Activated T-helper 17 cell treated with anti-CD3 and anti-CD28 coated beads, Interleukin-2, amount 50 U/mL, for 72 hours (primary cell): ENCODE measurements at regions not wholly inside any gene's neighbourhood (a gene's known extent, or its start where the extent isn't known, plus 50 kb on each side); places are given as distances from the start of the nearest gene placed in this dataset.
"Not testable (repeated sequence)": the region's sequence is repeated elsewhere in the genome, so short reads cannot be mapped to it uniquely, and the experiment has no call there.

Experiments
- ATAC-seq: fragments of 150-1000 bp; cut with Tn5 transposase; replicated peaks from 2 replicates; pipeline ENCODE4 v1.10.0; 2021; ENCODE audit warnings: mild to moderate bottlenecking, moderate library complexity
- H3K27ac Mint-ChIP-seq: one replicate; pipeline ENCODE4 v1.8.0; 2022; ENCODE audit warnings: mixed read lengths
- H3K27me3 Mint-ChIP-seq: one replicate; pipeline ENCODE4 v1.8.0; 2022; ENCODE audit warnings: mixed read lengths
- H3K36me3 Mint-ChIP-seq: one replicate; pipeline ENCODE4 v1.8.0; 2022; ENCODE audit warnings: low read depth, mild to moderate bottlenecking, mixed read lengths
- H3K4me1 Mint-ChIP-seq: one replicate; pipeline ENCODE4 v1.8.0; 2022; ENCODE audit warnings: mixed read lengths
- H3K4me3 Mint-ChIP-seq: one replicate; pipeline ENCODE4 v1.8.0; 2022; ENCODE audit warnings: mild to moderate bottlenecking, mixed read lengths
- H3K9me3 Mint-ChIP-seq: one replicate; pipeline ENCODE4 v1.8.0; 2022; ENCODE audit warnings: mixed read lengths

- Mint-ChIP-seq H3K27me3 (no peaks in the 10 kb centered on the region), H3K4me1 (no peaks in the 10 kb centered on the region), H3K4me3 (no peak overlapping the region), H3K9me3 (no peaks in the 10 kb centered on the region), H3K27ac (no peak overlapping the region), H3K36me3 (no peaks in the 10 kb centered on the region)
- no peak for ATAC-seq
Observed at GRCh38 chr2:225814554-225814953, 415.0 kb downstream of the NYAP2 start.

- ATAC-seq: no peak
- H3K27me3 Mint-ChIP-seq: no peaks in the 10 kb centered on the region
- H3K36me3 Mint-ChIP-seq: no peaks in the 10 kb centered on the region
- H3K4me1 Mint-ChIP-seq: no peaks in the 10 kb centered on the region
- H3K27ac Mint-ChIP-seq: no peak overlapping the region
- no peaks in the 10 kb centered on the region for H3K9me3 Mint-ChIP-seq
- H3K4me3 Mint-ChIP-seq: no peak overlapping the region
Observed at GRCh38 chr2:225806105-225806504, 406.6 kb downstream of the NYAP2 start.

GRCh38 chr2:225802076-225802475, 402.6 kb downstream of the NYAP2 start:
- ATAC-seq, H3K4me1 Mint-ChIP-seq, H3K27ac Mint-ChIP-seq, H3K27me3 Mint-ChIP-seq, H3K4me3 Mint-ChIP-seq, H3K36me3 Mint-ChIP-seq, H3K9me3 Mint-ChIP-seq: not testable (repeated sequence)

GRCh38 chr2:225797394-225797793, 397.9 kb downstream of the NYAP2 start:
- H3K36me3 Mint-ChIP-seq: no peaks in the 10 kb centered on the region
- no peak overlapping the region for H3K4me3 Mint-ChIP-seq
- no peaks in the 10 kb centered on the region for H3K9me3 Mint-ChIP-seq
- H3K27me3 Mint-ChIP-seq: peaks cover 11% of the 10 kb centered on the region
- no peak for ATAC-seq
- no peak overlapping the region for H3K27ac Mint-ChIP-seq
- H3K4me1 Mint-ChIP-seq: no peaks in the 10 kb centered on the region

- Mint-ChIP-seq H3K27ac (no peak overlapping the region), H3K27me3 (peaks cover 11% of the 10 kb centered on the region), H3K36me3 (no peaks in the 10 kb centered on the region), H3K4me1 (no peaks in the 10 kb centered on the region), H3K9me3 (no peaks in the 10 kb centered on the region), H3K4me3 (no peak overlapping the region)
- no peak for ATAC-seq
Observed at GRCh38 chr2:225794652-225795400, 395.3 kb downstream of the NYAP2 start.

GRCh38 chr2:225793736-225794550, 394.4 kb downstream of the NYAP2 start:
- H3K9me3 Mint-ChIP-seq: no peaks in the 10 kb centered on the region
- no peaks in the 10 kb centered on the region for H3K4me1 Mint-ChIP-seq
- H3K27ac Mint-ChIP-seq: no peak overlapping the region
- H3K36me3 Mint-ChIP-seq: no peaks in the 10 kb centered on the region
- H3K4me3 Mint-ChIP-seq: no peak overlapping the region
- H3K27me3 Mint-ChIP-seq: peaks cover 7% of the 10 kb centered on the region
- no peak for ATAC-seq

- no peak overlapping the region for H3K27ac Mint-ChIP-seq
- peaks cover 10% of the 10 kb centered on the region for H3K27me3 Mint-ChIP-seq
- no peaks in the 10 kb centered on the region for H3K9me3 Mint-ChIP-seq
- H3K36me3 Mint-ChIP-seq: no peaks in the 10 kb centered on the region
- no peak overlapping the region for H3K4me3 Mint-ChIP-seq
- ATAC-seq: no peak
- no peaks in the 10 kb centered on the region for H3K4me1 Mint-ChIP-seq
Observed at GRCh38 chr2:225788571-225789094, 389.1 kb downstream of the NYAP2 start.

GRCh38 chr2:225787497-225787896, 388.0 kb downstream of the NYAP2 start:
- H3K36me3 Mint-ChIP-seq: no peaks in the 10 kb centered on the region
- H3K27ac Mint-ChIP-seq: no peak overlapping the region
- no peaks in the 10 kb centered on the region for H3K9me3 Mint-ChIP-seq
- H3K4me3 Mint-ChIP-seq: no peak overlapping the region
- H3K4me1 Mint-ChIP-seq: no peaks in the 10 kb centered on the region
- peaks cover 10% of the 10 kb centered on the region for H3K27me3 Mint-ChIP-seq
- no peak for ATAC-seq

- H3K9me3 Mint-ChIP-seq: no peaks in the 10 kb centered on the region
- no peaks in the 10 kb centered on the region for H3K36me3 Mint-ChIP-seq
- H3K4me1 Mint-ChIP-seq: no peaks in the 10 kb centered on the region
- H3K27me3 Mint-ChIP-seq: peaks cover 6% of the 10 kb centered on the region
- no peak overlapping the region for H3K4me3 Mint-ChIP-seq
- no peak overlapping the region for H3K27ac Mint-ChIP-seq
- ATAC-seq: no peak
Observed at GRCh38 chr2:225781991-225782390, 382.5 kb downstream of the NYAP2 start.

GRCh38 chr2:225781145-225781544, 381.6 kb downstream of the NYAP2 start:
- no peak for ATAC-seq
- Mint-ChIP-seq H3K27me3 (peaks cover 6% of the 10 kb centered on the region), H3K4me1 (no peaks in the 10 kb centered on the region), H3K9me3 (no peaks in the 10 kb centered on the region), H3K36me3 (no peaks in the 10 kb centered on the region), H3K27ac (no peak overlapping the region), H3K4me3 (no peak overlapping the region)

GRCh38 chr2:225779829-225780228, 380.3 kb downstream of the NYAP2 start:
- Mint-ChIP-seq H3K27ac (no peak overlapping the region), H3K4me3 (no peak overlapping the region), H3K36me3 (no peaks in the 10 kb centered on the region), H3K27me3 (peaks cover 3% of the 10 kb centered on the region), H3K9me3 (peaks cover under 1% of the 10 kb centered on the region), H3K4me1 (no peaks in the 10 kb centered on the region)
- ATAC-seq: no peak

GRCh38 chr2:225773148-225773547, 373.6 kb downstream of the NYAP2 start:
- H3K36me3 Mint-ChIP-seq: no peaks in the 10 kb centered on the region
- peaks cover 4% of the 10 kb centered on the region for H3K9me3 Mint-ChIP-seq
- H3K4me3 Mint-ChIP-seq: no peak overlapping the region
- H3K27me3 Mint-ChIP-seq: no peaks in the 10 kb centered on the region
- H3K27ac Mint-ChIP-seq: no peak overlapping the region
- no peak for ATAC-seq
- no peaks in the 10 kb centered on the region for H3K4me1 Mint-ChIP-seq

- Mint-ChIP-seq H3K4me3 (no peak overlapping the region), H3K27ac (no peak overlapping the region), H3K36me3 (no peaks in the 10 kb centered on the region), H3K9me3 (peaks cover 4% of the 10 kb centered on the region), H3K4me1 (no peaks in the 10 kb centered on the region), H3K27me3 (no peaks in the 10 kb centered on the region)
- ATAC-seq: no peak
Observed at GRCh38 chr2:225771701-225772100, 372.2 kb downstream of the NYAP2 start.

GRCh38 chr2:225768741-225769140, 369.2 kb downstream of the NYAP2 start:
- no peak overlapping the region for H3K27ac Mint-ChIP-seq

GRCh38 chr2:225766431-225766830, 366.9 kb downstream of the NYAP2 start:
- Mint-ChIP-seq H3K27ac (no peak overlapping the region), H3K4me3 (no peak overlapping the region), H3K4me1 (no peaks in the 10 kb centered on the region), H3K27me3 (no peaks in the 10 kb centered on the region), H3K36me3 (no peaks in the 10 kb centered on the region), H3K9me3 (no peaks in the 10 kb centered on the region)
- no peak for ATAC-seq

More at GRCh38 chr2:225768741-225769140, 369.2 kb downstream of the NYAP2 start:
- H3K36me3 Mint-ChIP-seq: no peaks in the 10 kb centered on the region
- H3K27me3 Mint-ChIP-seq: no peaks in the 10 kb centered on the region
- ATAC-seq: no peak
- no peak overlapping the region for H3K4me3 Mint-ChIP-seq
- H3K9me3 Mint-ChIP-seq: no peaks in the 10 kb centered on the region
- no peaks in the 10 kb centered on the region for H3K4me1 Mint-ChIP-seq
